NT2/D1 (cell line): ENCODE measurements at regions not wholly inside any gene's neighbourhood (a gene's known extent, or its start where the extent isn't known, plus 50 kb on each side); places are given as distances from the start of the nearest gene placed in this dataset.

Experiments
- DNase-seq: peaks from one replicate; pipeline ENCODE4 v3.0.0-alpha.2; 2011; ENCODE audit warnings: low read depth, low spot score
- H3K27me3 ChIP-seq: 2 replicates; pipeline ENCODE4 v1.6.0; 2011; ENCODE audit warnings: mild to moderate bottlenecking; ENCODE audit not compliant: insufficient read length, insufficient read depth
- H3K36me3 ChIP-seq: 2 replicates; pipeline ENCODE4 v1.6.1; 2011; ENCODE audit warnings: mild to moderate bottlenecking, low read length, mixed read lengths; ENCODE audit not compliant: insufficient read depth, insufficient read length
- H3K4me1 ChIP-seq: 2 replicates; pipeline ENCODE4 v1.5.1; 2011; ENCODE audit not compliant: insufficient read depth, insufficient read length
- H3K4me3 ChIP-seq: 2 replicates; pipeline ENCODE4 v1.5.1; 2011; ENCODE audit warnings: low read depth; ENCODE audit not compliant: insufficient read length
- H3K9ac ChIP-seq: 2 replicates; pipeline ENCODE4 v1.6.0; 2011; ENCODE audit warnings: low read depth; ENCODE audit not compliant: insufficient read length
- H3K9me3 ChIP-seq: 2 replicates; pipeline ENCODE4 v1.5.1; 2011; ENCODE audit warnings: mild to moderate bottlenecking, low read length; ENCODE audit not compliant: insufficient read depth
- SUZ12 ChIP-seq: IDR thresholded peaks from 2 replicates; pipeline ENCODE4 v1.6.1; 2011; ENCODE audit not compliant: insufficient read length, insufficient read depth; ENCODE audit errors: extremely low read depth
- YY1 ChIP-seq: IDR thresholded peaks from 2 replicates; pipeline ENCODE4 v1.6.1; 2011; ENCODE audit not compliant: insufficient read length, insufficient read depth
- ZNF274 ChIP-seq: IDR thresholded peaks from 2 replicates; pipeline ENCODE4 v1.6.1; 2011; ENCODE audit warnings: mild to moderate bottlenecking, low read depth, low read length

DNA sequence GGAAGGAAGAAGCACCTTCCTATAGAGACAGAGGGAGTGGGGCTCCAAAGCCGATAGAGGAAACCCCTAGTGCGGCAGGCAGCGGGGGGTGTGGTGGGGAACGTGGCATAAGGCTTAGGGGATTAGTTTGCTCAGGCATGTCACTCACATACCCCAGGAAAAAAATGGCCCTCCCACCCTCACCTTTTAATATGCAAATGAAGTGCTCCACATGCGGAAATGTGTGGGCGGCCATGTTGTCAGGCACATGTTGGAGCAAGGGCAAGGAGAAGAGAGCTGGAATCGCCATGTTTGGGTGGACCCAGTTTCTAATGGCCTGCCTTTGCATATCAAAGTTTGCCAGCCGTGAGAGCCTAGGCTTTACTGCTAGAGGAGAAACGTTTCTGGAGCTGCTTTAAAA, 758.8 kb downstream of the NR2F1-AS1 start:
- no peaks in the 10 kb centered on the region for H3K27me3 ChIP-seq
- H3K4me3 ChIP-seq: no peak overlapping the region
- 0 out of 2 replicates have a peak, but pooled peaks cover 6% of the 10 kb centered on the region for H3K9me3 ChIP-seq
- H3K36me3 ChIP-seq: no peaks in the 10 kb centered on the region
- DNase-seq: peak; percentile 11
- no peak overlapping the region for H3K9ac ChIP-seq
- H3K4me1 ChIP-seq: no peaks in the 10 kb centered on the region
- TF ChIP-seq YY1: peak; percentile 11
- TF ChIP-seq ZNF274: no peak

DNA sequence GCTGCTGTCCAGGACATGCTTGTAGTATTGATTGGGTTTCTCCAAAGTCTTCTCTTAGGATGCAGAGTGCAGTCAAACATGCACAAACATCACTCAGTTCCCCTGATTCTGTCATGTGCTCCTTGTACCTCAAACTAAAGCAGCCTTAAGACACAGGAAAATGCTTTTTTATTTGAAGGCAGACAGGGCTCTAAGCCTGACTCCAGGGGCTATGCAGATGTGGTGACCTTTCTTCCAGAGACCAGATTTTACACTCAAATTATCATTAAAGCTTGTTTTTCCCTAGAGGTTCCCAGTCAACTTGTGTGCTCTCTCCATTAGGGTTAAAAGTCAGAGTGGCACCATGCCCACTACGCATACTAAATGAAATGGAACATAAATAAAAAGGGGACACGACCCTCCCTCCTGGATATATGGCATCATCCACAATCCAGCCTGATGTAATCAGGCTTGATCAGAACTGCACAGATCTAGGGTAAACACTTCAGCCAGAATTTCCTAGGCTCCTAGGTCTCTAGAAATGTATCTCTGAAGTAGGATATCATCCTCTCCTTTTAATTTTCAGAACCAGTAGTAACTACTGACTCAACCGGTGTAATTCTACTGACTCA, 771.1 kb downstream of the NR2F1-AS1 start:
- Histone ChIP-seq H3K9me3 (no peaks in the 10 kb centered on the region), H3K9ac (no peak overlapping the region), H3K36me3 (no peaks in the 10 kb centered on the region), H3K4me3 (no peak overlapping the region), H3K4me1 (no peaks in the 10 kb centered on the region), H3K27me3 (no peaks in the 10 kb centered on the region)
- DNase-seq: no peak
- TF ChIP-seq YY1 (no peak), ZNF274 (no peak), SUZ12 (no peak)

DNA sequence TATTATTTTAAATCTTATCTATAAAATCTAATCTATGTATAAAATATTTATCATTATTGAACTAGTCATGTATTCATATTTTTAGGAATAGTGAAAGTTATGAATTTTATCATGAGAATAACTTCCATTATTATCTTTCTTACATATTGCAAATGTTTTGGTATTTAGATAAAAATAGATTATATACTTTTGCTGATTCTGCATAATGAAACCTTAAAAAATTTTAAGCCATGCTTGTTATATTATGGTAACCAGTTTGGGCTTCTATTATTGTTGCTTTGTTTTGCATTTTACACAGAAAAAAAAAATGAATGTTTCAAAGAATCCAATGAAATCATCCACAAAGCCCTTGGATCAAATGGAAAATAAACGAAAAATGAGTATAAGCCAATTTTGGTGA, 772.5 kb downstream of the NR2F1-AS1 start:
- TF ChIP-seq ZNF274 (no peak), YY1 (no peak), SUZ12 (no peak)
- Histone ChIP-seq H3K9me3 (no peaks in the 10 kb centered on the region), H3K9ac (no peak overlapping the region), H3K4me3 (no peak overlapping the region), H3K36me3 (no peaks in the 10 kb centered on the region), H3K4me1 (no peaks in the 10 kb centered on the region), H3K27me3 (no peaks in the 10 kb centered on the region)
- DNase-seq: no peak

DNA sequence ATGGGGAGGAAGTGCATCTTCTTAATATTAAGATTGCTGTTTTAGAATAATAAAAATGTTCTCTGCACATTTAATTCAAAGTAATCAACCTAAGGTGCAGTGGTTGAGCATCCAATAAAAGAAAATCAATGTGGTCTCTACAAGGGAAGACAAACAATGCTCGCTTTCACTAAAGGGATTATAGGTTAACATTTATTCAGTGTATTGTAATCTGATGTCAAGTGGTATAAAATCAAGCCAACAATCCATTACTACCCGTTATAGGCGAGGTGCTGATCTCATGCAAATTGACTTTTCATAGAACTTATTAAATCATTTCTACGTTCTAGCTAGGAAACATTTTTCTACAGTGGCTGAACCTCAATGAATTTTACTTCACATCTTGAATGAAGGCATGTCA, 773.9 kb downstream of the NR2F1-AS1 start:
- Histone ChIP-seq H3K4me3 (no peak overlapping the region), H3K4me1 (no peaks in the 10 kb centered on the region), H3K9ac (no peak overlapping the region), H3K36me3 (no peaks in the 10 kb centered on the region), H3K9me3 (no peaks in the 10 kb centered on the region), H3K27me3 (no peaks in the 10 kb centered on the region)
- DNase-seq: no peak
- TF ChIP-seq ZNF274: no peak
- no peak for TF ChIP-seq YY1
- no peak for TF ChIP-seq SUZ12

DNA sequence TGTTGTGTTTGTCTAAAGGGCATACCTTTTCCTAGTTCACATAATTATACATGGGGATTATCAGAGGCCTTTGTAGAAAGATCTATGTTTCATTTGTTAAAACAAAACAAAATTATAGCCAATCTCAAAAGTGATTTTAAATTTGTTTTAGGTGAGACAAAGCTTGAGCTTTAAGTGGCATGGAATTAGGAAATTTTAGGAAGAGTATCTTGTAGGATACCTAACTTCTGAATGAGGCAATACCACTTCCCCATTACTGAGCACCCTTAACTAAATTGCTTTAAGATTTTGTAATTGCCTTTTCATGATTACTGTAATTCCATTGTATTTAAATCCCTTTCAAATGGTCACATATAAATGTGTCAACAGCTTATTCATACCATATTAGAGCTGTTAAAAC, 775.6 kb downstream of the NR2F1-AS1 start:
- Histone ChIP-seq H3K9me3 (no peaks in the 10 kb centered on the region), H3K4me3 (no peak overlapping the region), H3K4me1 (no peaks in the 10 kb centered on the region), H3K27me3 (no peaks in the 10 kb centered on the region), H3K36me3 (no peaks in the 10 kb centered on the region), H3K9ac (no peak overlapping the region)
- no peak for DNase-seq
- TF ChIP-seq ZNF274 (no peak), SUZ12 (no peak), YY1 (no peak)

DNA sequence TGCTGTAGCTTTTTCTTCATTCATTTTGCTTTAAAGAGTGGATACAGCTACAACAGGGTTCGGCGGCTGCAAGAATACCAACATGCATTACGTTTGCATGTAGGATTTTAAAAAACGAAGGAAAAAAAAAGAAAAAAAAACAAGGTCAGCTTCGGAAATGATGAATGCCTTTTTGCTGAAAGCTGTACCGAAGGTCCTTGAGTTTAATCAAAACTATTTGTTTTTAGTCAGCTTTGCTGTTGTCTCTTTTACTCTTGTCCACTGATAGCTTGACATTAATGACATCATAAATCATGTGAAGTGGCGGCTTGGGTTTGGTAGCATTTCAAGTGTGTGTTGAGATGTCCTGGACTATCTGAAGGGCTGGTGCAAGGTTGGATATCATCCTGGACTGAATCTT, 779.1 kb downstream of the NR2F1-AS1 start:
- H3K36me3 ChIP-seq: no peaks in the 10 kb centered on the region
- DNase-seq: no peak
- H3K9me3 ChIP-seq: no peaks in the 10 kb centered on the region
- TF ChIP-seq ZNF274 (no peak), YY1 (no peak), SUZ12 (no peak)
- H3K27me3 ChIP-seq: no peaks in the 10 kb centered on the region
- H3K4me1 ChIP-seq: no peaks in the 10 kb centered on the region
- no peak overlapping the region for H3K9ac ChIP-seq
- H3K4me3 ChIP-seq: no peak overlapping the region

DNA sequence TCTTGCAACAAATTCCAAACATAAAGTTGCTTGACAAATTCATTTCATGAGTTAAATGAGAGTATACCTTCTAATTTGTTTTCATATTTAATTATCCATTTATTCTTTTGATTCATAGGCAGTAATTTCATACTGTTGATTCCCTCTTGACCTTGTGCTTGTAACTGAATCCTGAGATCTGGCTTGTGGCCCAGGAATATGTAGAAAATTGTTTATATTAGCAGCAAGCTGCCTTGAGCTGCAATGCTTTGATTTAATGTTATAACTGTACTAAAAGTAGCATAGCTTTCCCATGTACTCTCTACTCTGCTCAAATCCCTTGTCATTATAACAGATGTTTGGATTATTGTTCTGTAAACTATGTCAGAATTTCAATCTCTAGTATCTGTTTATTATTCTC, 780.7 kb downstream of the NR2F1-AS1 start:
- Histone ChIP-seq H3K4me1 (no peaks in the 10 kb centered on the region), H3K4me3 (no peak overlapping the region), H3K36me3 (no peaks in the 10 kb centered on the region), H3K9ac (no peak overlapping the region), H3K27me3 (no peaks in the 10 kb centered on the region), H3K9me3 (no peaks in the 10 kb centered on the region; the same call in 1 of the 2 replicates)
- DNase-seq: no peak
- TF ChIP-seq SUZ12: no peak
- TF ChIP-seq ZNF274: no peak
- no peak for TF ChIP-seq YY1

DNA sequence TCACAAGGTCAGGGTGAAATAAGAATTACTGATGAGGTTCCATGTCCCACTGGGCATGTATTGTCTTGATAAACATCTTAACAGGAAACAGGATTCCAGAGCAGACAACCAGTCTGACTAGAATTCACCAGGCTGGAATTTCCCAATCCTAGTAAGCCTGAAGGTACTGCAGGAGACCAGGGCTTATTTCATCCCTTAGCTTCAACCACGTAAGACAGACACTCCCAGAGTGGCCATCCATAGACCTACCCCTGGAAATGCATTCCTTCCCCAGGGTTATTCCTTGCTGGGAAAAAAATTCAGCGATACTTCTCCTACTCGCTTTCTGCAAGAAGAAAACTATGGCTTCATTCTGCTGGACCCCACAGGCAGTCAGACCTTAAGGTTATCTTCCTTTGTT, 785.4 kb downstream of the NR2F1-AS1 start:
- H3K4me3 ChIP-seq: no peak overlapping the region
- no peaks in the 10 kb centered on the region for H3K36me3 ChIP-seq
- DNase-seq: no peak
- peaks cover 5% of the 10 kb centered on the region; the same call in 1 of the 2 replicates for H3K9me3 ChIP-seq
- no peak overlapping the region for H3K9ac ChIP-seq
- no peaks in the 10 kb centered on the region for H3K27me3 ChIP-seq
- TF ChIP-seq ZNF274 (no peak), SUZ12 (no peak), YY1 (no peak)
- H3K4me1 ChIP-seq: no peaks in the 10 kb centered on the region
